Tibial nerve (tissue), 4 donors: ENCODE measurements at regions not wholly inside any gene's neighbourhood (a gene's known extent, or its start where the extent isn't known, plus 50 kb on each side); places are given as distances from the start of the nearest gene placed in this dataset.

Experiments
- DNase-seq, 2 donors: peaks; one replicate each; pipeline ENCODE4 v3.0.0-alpha.2; 2019; ENCODE audit warnings: low spot score in 2 of 2
- H3K27ac ChIP-seq, 4 donors: fragments of 200-600 bp; sonication (generic) in 3 of 4; one replicate each; pipeline ENCODE4 v1.5.1; 2017 to 2019; ENCODE audit warnings: mild to moderate bottlenecking in 1 of 4
- H3K27me3 ChIP-seq, 2 donors: fragments of 200-600 bp; sonication (generic) in 1 of 2; one replicate each; pipeline versions ENCODE4 v1.5.1 to v1.6.0; 2017 to 2019
- H3K36me3 ChIP-seq, 3 donors: fragments of 200-600 bp; sonication (generic); one replicate each; pipeline ENCODE4 v1.5.1; 2018 to 2019
- H3K4me1 ChIP-seq, 4 donors: fragments of 200-600 bp; sonication (generic) in 3 of 4; one replicate each; pipeline ENCODE4 v1.5.1; 2017 to 2019
- H3K4me3 ChIP-seq, 4 donors: fragments of 200-600 bp; sonication (generic) in 3 of 4; one replicate each; pipeline ENCODE4 v1.5.1; 2017 to 2019; ENCODE audit warnings: mild to moderate bottlenecking in 1 of 4, moderate library complexity in 1 of 4
- H3K9me3 ChIP-seq, 4 donors: fragments of 200-600 bp; sonication (generic) in 3 of 4; one replicate each; pipeline ENCODE4 v1.5.1; 2017 to 2019
- CTCF ChIP-seq, 5 experiments: fragments of 200-600 bp in 3 of 5; fragments of 450-650 bp in 2 of 5; sonication (generic) in 3 of 5; IDR thresholded peaks; one replicate each; pipeline ENCODE4 v1.5.1; 2016 to 2019; ENCODE audit warnings: antibody characterized with exemption in 5 of 5, mild to moderate bottlenecking in 3 of 5, moderate library complexity in 2 of 5
- EP300 ChIP-seq, 2 donors: sonication (generic); formaldehyde crosslinking; IDR thresholded peaks; one replicate each; pipeline ENCODE4 v1.6.1; 2017; ENCODE audit warnings: antibody characterized with exemption in 2 of 2, mild to moderate bottlenecking in 1 of 2
- POLR2A ChIP-seq, 2 donors: fragments of 450-650 bp; IDR thresholded peaks; one replicate each; pipeline ENCODE4 v1.6.1; 2017; ENCODE audit warnings: antibody characterized with exemption in 2 of 2, mild to moderate bottlenecking in 2 of 2, moderate library complexity in 2 of 2
- WGBS, 2 donors: methylation state at CpG; one replicate each; pipeline ENCODE4 v1.1.5; 2018; 5-methylcytosine and 5-hydroxymethylcytosine counted together

GRCh38 chr10:106320078-106320477, 844.4 kb downstream of the SORCS1 start:
- no peak for DNase-seq
- 85 to 97% methylated on average over 2 to 5 of the region's 5 CpGs for WGBS, 2 donors
- no peak overlapping the region for H3K27ac ChIP-seq
- TF ChIP-seq POLR2A (IDR thresholded peaks at IDR 0.05): no peak
- no peak for TF ChIP-seq CTCF (IDR thresholded peaks at IDR 0.05)
- no peak for TF ChIP-seq EP300 (IDR thresholded peaks at IDR 0.05)
- H3K9me3 ChIP-seq: no peaks in the 10 kb centered on the region
- no peaks in the 10 kb centered on the region for H3K36me3 ChIP-seq
- H3K27me3 ChIP-seq: no peaks in the 10 kb centered on the region
- no peak overlapping the region for H3K4me3 ChIP-seq
- H3K4me1 ChIP-seq: peaks cover 0 to 5% (median 0%) of the 10 kb centered on the region in 4 donors

- 56% methylated on average over 2 of the region's 2 CpGs for WGBS, 2 donors
- no peak for TF ChIP-seq POLR2A (IDR thresholded peaks at IDR 0.05)
- no peak for TF ChIP-seq EP300 (IDR thresholded peaks at IDR 0.05)
- no peak for TF ChIP-seq CTCF (IDR thresholded peaks at IDR 0.05)
- no peak for DNase-seq
- Histone ChIP-seq H3K4me3 (no peak overlapping the region), H3K27me3 (no peaks in the 10 kb centered on the region), H3K4me1 (peaks cover 0 to 5% (median 0%) of the 10 kb centered on the region in 4 donors), H3K27ac (no peak overlapping the region), H3K9me3 (no peaks in the 10 kb centered on the region), H3K36me3 (no peaks in the 10 kb centered on the region)
Observed at GRCh38 chr10:106317554-106317953, 847.0 kb downstream of the SORCS1 start.

- DNase-seq: no peak
- no peaks in the 10 kb centered on the region for H3K9me3 ChIP-seq
- H3K27me3 ChIP-seq: no peaks in the 10 kb centered on the region
- peaks cover 0 to 5% (median 0%) of the 10 kb centered on the region in 4 donors for H3K4me1 ChIP-seq
- 94 to 97% methylated on average over 1 of the region's 1 CpG for WGBS, 2 donors
- H3K27ac ChIP-seq: no peak overlapping the region
- no peak for TF ChIP-seq EP300 (IDR thresholded peaks at IDR 0.05)
- no peak for TF ChIP-seq POLR2A (IDR thresholded peaks at IDR 0.05)
- no peak for TF ChIP-seq CTCF (IDR thresholded peaks at IDR 0.05)
- no peaks in the 10 kb centered on the region for H3K36me3 ChIP-seq
- no peak overlapping the region for H3K4me3 ChIP-seq
Observed at GRCh38 chr10:106313041-106313440, 851.5 kb downstream of the SORCS1 start.

- no peak for TF ChIP-seq CTCF (IDR thresholded peaks at IDR 0.05)
- TF ChIP-seq POLR2A (IDR thresholded peaks at IDR 0.05): no peak
- TF ChIP-seq EP300 (IDR thresholded peaks at IDR 0.05): no peak
- Histone ChIP-seq H3K27ac (no peak overlapping the region), H3K27me3 (no peaks in the 10 kb centered on the region), H3K4me1 (peaks cover 0 to 5% (median 0%) of the 10 kb centered on the region in 4 donors), H3K36me3 (no peaks in the 10 kb centered on the region), H3K9me3 (no peaks in the 10 kb centered on the region), H3K4me3 (no peak overlapping the region)
- DNase-seq: no peak
- 36 to 42% methylated on average over 1 of the region's 1 CpG for WGBS, 2 donors
Observed at GRCh38 chr10:106312087-106312486, 852.4 kb downstream of the SORCS1 start.

- TF ChIP-seq EP300 (IDR thresholded peaks at IDR 0.05) (no peak), CTCF (IDR thresholded peaks at IDR 0.05) (no peak), POLR2A (IDR thresholded peaks at IDR 0.05) (no peak)
- WGBS, 2 donors: 47 to 51% methylated on average over 4 of the region's 4 CpGs
Observed at GRCh38 chr10:106311590-106311989, 852.9 kb downstream of the SORCS1 start.

More at GRCh38 chr10:106311590-106311989, 852.9 kb downstream of the SORCS1 start:
- Histone ChIP-seq H3K36me3 (no peaks in the 10 kb centered on the region), H3K9me3 (no peaks in the 10 kb centered on the region), H3K27me3 (no peaks in the 10 kb centered on the region), H3K27ac (no peak overlapping the region), H3K4me3 (no peak overlapping the region), H3K4me1 (peaks cover 0 to under 1% (median 0%) of the 10 kb centered on the region in 4 donors)
- peak in 1 of 2 donors; percentile 25 for DNase-seq
